ENCODE measurements at regions not wholly inside any gene's neighbourhood (a gene's known extent, or its start where the extent isn't known, plus 50 kb on each side); places are given as distances from the start of the nearest gene placed in this dataset.
"Not testable (repeated sequence)": the region's sequence is repeated elsewhere in the genome, so short reads cannot be mapped to it uniquely, and the experiment has no call there.

- TF ChIP-seq EZH2 (IDR thresholded peaks at IDR 0.05; ENCODE audit: borderline replicate concordance, low read depth, low read length, poor library complexity, severe bottlenecking); CTCF (conservative IDR thresholded peaks at IDR 0.05; ENCODE audit: low read depth, low read length): not testable (repeated sequence)
These were observed 165.1 kb downstream of the TMEM121 start for GRCh38 chr14:105691321-105692109.
